ENCODE measurements at regions not wholly inside any gene's neighbourhood (a gene's known extent, or its start where the extent isn't known, plus 50 kb on each side); places are given as distances from the start of the nearest gene placed in this dataset.

DNA sequence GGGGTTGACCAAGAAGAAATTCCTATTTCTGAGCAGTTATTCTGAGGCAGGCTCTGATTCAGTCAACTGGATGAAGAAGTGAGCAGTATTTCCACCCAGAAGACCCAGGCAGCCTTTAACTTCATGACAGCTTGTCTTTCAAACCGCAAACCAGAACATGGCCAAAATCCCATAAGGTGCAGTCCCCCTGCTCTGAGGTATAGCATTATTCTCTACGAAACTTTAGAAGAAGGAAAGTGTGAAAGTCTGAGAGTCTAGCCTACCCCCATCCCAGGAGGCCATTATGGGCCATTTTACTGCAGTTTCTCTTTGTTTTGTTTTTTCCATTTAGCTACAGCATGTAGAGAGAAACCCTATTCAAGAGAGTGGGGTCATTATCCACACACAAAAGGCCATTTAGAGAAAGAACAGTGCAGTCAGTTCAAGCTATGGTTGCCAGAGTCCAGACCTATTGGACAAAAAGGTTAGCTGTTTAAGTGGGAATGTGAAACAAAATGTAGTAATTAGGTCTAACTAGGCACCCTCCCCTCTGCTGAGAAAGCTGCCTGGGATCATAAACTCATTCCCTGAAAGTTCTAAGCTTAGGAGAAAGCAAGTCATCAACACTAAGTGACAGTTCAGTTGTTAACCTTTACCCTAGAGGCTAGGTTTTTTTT, 52.1 kb upstream of the RASGEF1B start:
- DNase-seq = no peak

DNA sequence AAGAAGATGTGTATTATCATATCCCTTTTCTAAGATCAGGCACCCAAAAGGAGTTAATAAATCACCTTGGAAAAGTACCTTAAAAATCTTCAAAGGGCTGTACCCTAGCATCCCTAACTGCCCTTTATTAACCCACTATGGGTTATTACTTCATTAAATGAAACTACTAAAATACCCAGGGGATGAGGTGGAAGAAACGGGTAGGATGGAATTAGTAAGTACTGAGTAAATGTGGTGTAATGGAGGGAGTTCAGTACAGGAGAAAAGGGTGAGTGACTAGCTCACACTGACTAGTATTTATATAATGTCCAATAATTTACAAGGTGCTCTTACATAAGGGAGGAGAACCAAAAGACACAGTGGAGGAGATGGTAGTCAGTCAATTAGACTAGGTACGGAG, 51.0 kb upstream of the RASGEF1B start:
- no peak for DNase-seq

- no peak for DNase-seq
These were observed 50.0 kb upstream of the RASGEF1B start for GRCh38 chr4:81521708-81522107.

Measured in stimulated activated CD8-positive, alpha-beta memory T cell treated with anti-CD3 and anti-CD28 coated beads, Interleukin-4, amount 100 ng/mL, for 48 hours (primary cell).